GM18873 (cell line): ENCODE measurements at regions not wholly inside any gene's neighbourhood (a gene's known extent, or its start where the extent isn't known, plus 50 kb on each side); places are given as distances from the start of the nearest gene placed in this dataset.
"Not testable (repeated sequence)": the region's sequence is repeated elsewhere in the genome, so short reads cannot be mapped to it uniquely, and the experiment has no call there.

Experiments
- ATAC-seq: cut with Tn5 transposase; IDR thresholded peaks from one replicate; pipeline ENCODE4 v1.9.1; 2021; ENCODE audit warnings: mild to moderate bottlenecking, moderate library complexity, moderate number of reproducible peaks; ENCODE audit not compliant: unreplicated experiment, low FRiP score

DNA sequence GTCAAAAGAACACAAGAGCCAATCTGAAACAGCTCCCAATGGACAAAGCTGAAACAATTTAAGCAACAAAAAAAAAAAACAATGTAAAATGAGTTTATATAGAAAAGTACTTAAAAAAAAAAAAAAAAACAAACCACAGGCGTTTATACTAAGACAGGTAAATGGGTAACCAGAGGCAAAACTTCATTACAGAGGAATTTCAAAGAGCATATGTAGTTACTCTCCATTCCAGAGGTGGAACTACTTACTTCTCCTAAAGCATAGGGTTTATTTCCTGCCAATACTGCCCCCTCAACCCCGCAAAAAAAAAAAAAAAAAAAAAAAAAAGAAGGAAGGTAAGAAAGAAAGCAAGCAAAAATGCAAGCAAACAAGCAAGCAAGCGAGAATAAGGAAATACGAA, 132.9 kb downstream of the LIG4 start:
- ATAC-seq: no peak

DNA sequence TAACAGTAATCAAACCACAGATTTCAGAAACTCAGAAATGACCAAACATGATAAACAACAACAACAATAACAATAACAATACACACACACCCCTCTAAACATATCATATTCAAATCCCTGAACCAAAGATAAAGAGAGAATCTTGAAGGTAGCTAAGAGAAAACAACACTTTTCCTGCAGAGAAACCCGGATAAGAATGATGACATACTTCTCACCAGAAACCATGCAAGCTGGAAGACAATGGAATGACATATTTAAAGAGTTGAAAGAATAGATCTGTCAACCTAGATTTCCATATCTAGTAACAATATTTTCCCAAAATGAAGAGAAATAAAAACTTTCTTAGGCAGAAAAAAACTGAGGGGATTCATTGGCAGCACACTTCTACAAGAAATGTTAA, 138.1 kb downstream of the LIG4 start:
- no peak for ATAC-seq

DNA sequence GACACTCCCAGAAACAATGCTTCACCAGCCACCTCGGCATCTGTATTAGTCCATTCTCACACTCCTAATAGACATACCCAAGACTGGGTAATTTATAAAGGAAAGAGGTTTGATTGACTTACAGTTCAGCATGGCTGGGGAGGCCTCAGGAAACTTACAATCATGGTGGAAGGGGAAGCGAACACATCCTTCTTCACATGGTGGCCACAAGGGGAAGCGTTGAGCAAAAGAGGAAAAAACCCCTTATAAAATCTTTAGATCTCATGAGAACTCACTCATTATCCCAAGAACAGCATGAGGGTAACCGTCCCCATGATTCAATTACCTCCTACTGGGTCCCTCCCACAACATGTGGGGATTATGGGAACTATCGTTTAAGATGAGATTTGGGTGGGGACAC, 140.9 kb downstream of the LIG4 start:
- not testable (repeated sequence) for ATAC-seq

DNA sequence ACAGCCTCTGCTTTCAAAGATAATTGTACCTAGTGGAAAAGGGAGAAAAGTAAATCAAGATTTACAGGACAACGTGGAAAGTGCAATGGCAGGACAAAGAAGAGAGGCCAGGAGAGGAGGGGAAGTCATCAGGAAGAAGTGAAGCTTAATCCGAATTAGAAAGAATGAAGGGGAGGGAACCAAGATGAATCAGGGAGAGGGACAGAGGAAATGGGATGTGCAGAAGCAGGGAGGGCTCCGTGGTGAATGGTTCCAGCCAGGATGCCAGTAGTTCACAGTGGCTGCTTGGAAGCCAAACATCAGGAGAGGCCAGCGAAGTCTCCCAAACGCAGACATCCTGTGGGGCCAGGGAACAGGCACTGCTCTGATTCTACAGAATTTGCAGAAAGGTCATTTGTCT, 144.4 kb downstream of the LIG4 start:
- no peak for ATAC-seq

DNA sequence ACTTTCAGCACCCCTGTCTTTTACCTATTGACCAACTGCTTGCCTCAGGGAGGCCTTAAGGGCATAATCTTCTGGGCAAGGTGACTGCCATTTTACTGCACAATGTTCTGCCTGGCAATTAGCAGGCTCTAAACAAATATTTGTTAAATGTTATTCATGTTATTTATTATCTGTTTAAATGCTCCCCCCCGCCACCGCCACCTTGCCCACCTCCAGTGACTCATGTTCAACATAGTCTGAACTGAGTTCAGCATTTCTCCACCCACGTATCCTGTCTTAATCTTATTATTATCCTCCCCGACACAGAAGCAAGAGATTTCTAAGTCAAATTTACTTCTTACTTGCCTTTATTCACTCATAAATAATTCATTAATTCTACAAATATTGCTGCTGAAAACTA, 144.8 kb downstream of the LIG4 start:
- ATAC-seq: no peak

DNA sequence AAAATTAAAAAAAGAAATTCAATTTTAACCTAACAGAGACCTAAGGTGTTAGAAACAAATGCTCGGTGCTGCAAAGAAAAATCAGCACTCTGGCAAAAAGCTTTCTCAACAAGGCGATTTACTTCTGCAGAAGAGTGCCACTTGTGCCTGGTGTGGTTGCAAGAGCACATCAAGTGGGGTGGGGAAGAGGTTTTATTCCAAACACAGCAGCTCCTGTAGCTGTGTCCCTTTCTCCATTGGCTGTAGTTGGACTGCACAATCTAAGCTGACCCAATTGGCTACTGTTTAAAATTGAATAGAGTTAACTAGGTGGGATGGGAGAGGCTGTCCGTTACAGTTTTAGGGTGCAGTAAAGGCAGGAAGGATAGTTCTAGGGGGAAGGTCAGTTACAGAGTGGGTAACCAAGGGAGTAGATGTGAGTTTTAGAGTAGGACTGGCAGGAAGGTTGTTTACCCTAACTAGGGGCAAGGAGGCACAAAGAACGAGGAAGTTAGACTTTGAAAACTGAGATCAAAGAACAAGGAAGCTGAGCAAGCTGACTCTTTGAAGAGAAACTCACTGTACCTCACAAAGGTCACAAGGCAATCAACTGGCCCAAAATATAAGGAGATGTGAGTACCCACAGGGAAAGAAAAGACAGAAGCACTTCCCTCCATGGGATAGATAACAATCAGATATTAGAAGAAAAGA, 145.7 kb downstream of the LIG4 start:
- no peak for ATAC-seq

DNA sequence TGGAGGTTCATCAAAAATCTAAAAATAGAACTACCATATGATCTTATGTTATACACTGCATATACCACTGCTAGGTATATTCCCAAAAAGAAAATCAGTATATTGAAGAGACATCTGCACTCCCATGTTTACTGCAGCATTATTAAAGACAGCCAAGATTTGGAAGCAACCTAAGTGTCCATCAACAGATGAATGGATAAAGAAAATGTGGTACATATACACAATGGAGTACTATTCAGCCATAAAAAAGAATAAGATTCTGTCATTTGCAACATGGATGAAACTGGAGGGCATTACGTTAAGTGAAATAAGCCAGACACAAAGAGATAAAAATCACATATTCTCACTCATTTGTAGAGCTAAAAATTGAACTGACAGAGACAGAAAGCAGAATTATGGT, 151.0 kb downstream of the LIG4 start:
- not testable (repeated sequence) for ATAC-seq

DNA sequence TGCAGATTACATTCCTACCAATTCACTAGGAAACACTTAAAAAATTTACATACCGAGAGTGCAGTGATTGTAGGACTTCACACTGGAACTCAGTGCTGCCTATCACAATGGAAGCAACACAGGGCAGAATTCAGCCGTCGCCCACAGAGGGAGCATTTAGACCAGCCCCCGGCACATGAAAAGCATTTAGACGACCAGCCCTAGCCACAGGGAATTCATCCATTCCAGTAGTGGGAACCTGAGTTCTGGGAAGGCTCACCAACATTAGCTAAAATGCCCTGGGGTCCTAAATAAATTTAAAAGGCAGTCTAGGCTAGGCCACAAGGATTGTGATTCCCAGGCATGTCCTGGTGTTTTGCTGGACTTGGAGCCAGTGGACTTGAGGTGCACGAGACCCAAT, 155.2 kb downstream of the LIG4 start:
- ATAC-seq: no peak

DNA sequence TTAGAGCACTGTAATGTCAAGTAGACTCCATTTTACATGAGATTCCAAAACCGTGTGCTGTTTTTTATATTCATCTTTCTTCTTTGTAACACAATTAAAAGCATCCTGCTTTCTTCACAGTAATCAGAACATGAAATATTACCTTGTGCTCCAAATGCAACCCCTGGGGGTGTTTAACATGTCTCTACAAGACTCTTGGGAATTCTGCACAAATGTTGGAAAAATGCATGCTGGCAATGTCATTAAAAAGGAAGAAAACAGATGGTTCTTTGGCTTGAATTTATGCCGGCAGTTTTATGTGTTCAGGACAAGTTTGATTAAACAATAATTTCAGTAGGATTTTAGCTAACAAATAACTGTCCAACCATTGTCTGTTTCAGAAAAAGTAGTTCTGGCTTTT, 159.1 kb downstream of the LIG4 start:
- ATAC-seq: no peak

DNA sequence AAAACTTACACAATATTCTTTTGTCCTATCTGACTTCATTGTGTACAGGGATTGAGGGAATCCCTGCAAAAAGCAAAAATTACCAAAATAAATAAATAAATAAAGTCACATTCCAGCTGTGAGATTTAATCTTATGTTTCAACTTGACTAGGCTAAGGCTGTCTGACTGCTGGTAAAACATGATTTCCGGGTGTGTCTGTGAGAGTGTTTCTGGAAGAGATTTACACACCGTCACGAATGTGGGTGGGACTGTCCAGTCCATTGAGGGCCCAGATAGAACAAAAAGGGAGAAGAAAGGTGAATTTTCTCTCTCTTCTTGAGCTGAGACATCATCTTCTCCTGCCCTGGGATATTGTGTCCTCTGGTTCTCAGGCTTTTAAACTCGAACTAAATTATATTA, 166.1 kb downstream of the LIG4 start:
- ATAC-seq: no peak

DNA sequence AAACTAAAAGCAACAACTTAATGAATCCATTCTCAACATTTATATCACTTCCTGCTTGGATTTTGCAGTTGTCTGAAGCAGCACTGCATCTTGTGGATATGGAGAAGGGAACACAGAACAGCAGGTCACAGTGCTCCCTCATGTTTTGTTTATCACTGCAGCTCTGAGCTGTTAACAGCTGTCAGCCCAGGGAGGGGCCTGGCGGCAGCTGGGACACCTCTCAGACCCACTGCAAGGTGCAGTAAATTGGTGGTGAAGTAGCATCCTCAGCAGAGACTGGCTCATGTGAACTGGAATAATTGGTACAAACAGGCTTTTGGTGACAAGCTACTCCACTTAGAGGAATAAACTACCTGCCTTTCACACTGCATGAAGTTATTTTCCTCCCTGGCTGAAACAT, 170.4 kb downstream of the LIG4 start:
- no peak for ATAC-seq

DNA sequence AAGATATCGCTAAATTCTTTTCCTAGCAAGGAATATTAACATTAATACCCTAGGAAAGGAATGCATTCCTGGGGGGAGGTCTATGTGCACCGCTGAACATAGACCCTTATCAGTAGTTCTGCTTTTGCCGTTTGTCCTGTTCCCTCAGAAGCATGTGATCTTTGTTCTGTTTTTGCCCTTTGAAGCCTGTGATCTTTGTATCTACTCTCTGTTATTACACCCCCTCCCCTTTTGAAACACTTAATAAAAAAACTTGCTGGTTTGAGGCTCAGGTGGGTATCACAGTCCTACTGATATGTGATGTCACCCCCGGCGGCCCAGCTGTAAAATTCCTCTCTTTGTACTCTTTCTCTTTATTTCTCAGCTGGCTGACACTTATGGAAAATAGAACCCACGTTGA, 172.5 kb downstream of the LIG4 start:
- not testable (repeated sequence) for ATAC-seq

DNA sequence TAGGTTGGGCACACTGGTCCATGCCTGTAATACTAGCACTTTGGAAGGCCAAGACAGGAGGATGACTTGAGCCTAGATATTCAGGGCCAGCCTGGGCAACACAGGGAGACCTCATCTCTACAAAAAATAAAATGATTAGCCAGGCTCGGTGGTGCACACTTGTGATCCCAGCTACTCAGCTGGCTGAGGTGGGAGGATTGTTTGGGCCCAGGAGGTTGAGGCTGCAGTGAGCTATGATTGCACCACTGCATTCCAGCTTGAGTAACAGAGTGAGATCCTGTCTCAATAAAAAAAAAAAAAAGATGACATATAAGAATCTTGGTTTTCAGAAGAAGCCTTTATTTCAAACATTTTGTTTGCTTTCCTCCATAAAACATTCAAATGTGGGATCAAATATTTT, 178.0 kb downstream of the LIG4 start:
- ATAC-seq: no peak

DNA sequence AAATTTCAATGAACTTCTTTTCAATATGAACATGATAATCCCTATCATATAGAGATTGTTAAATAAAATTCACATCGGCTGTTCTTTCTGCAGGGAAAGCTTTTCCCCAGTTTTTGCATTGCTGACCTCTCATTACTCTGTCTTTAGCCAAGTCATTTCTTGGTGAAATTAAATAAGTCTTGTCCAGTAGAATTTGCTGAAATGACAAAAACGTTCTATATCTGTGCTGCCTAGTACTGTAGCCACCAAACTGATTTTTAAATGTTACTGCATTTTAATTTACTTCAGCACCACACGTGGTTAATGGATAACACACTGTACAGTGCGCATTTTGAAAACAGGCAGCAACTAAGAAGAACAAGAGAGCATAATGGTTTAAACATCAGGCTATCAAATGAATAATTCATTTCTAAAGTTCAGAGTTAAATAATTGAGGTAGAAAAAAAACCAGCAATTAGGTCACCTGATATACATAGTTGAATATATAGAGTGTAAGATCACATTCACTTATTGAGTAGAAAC, 178.9 kb downstream of the LIG4 start:
- ATAC-seq: no peak

DNA sequence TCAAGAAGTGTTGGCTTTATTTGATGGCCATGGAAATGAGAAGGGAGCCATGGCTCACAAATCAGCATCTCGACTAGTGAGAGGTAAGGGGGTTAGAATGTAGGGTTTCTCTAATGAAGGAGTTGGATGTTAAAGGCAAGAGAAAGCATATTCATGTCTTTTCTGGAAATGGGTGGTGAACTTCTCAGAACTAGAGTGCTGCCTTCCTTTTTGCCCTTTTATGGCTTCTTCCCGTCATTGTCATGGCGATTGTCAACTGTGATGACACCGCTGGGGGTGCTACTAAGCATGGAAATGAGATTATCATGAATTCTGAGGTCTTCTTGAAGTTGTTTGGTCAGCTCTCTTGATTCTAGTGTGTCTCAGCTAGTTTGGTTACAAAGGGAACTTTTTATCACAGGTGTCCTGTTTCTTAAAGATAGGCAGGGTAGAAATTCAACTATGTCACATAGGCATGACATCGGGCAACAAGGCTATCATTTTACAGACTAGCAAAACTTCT, 180.4 kb downstream of the LIG4 start:
- ATAC-seq: no peak

DNA sequence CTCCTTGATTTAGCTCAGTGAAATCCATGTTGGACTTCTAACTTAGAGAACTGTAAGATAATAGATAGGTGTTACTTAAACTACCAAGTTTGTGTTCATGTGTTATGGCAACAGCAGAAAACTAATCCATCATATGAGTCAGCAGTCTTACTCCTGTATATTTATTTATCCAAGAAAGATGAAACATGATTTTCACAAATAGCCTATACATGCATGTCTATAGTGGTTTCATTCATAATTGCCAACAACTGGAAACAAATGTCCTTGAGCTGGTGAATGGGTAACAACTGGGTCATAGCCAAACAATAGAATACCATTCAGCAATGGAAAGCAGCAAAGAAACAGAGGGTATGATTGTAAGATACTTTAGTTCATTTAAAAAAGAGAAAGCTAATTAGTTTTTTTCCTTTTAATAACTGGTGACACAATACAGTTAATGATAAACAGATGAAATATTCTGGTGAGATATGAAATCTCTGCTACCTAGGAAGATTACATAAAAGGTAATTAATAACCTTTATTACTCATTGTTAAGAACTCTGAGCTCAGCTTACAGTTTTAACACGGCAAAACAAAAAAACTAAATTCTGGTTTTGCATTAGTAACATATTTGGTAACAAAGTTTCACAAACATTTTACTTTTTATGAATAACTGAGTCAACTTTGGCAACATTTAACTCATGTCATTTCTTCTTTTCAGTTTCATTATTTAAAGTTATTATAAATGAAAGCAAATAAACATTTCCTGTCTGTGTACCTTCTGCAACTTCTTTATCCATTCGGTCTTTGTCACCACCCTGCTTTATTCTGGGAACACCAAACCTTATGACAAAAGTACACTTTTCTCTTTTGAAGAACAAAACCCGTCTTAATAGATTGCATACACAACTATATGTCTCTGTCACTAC, 181.3 kb downstream of the LIG4 start:
- no peak for ATAC-seq

DNA sequence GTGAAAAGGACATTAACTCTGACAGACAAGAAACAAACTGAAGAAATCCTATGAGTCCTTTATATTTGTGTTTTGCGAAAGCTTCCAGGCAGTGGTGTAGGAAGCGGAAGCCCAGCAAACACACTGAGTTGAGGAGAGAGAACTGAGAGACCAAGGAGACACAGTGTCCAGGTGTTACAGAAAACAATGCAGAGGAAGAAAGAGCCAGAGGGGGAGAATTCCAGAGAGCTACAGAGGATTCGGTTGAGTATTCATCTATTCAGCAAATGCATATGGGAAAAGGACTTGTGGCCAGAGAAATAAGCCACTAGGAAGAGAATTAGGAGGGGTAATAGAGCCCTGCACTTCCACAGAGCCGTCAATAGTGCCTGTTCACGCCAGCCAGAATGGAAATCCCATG, 183.5 kb downstream of the LIG4 start:
- ATAC-seq: no peak

DNA sequence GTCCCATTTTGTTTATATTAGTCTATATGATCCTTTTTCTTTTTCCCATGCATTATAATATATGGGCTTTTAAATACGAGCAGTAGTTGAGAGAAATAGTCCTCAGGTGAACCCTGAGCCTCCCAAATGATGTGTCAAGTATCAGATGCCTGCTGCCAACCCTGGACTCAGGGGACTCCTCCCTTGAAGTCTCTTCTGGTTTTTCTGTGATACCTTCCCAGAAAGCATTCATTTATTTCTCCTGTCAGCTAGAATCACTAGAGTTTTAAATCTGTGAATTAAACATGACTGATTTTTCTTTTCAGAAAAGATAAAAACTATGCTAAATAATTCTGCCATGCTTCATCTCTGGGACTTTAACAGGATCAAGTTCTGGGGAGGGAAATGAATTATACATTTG, 184.6 kb downstream of the LIG4 start:
- no peak for ATAC-seq

DNA sequence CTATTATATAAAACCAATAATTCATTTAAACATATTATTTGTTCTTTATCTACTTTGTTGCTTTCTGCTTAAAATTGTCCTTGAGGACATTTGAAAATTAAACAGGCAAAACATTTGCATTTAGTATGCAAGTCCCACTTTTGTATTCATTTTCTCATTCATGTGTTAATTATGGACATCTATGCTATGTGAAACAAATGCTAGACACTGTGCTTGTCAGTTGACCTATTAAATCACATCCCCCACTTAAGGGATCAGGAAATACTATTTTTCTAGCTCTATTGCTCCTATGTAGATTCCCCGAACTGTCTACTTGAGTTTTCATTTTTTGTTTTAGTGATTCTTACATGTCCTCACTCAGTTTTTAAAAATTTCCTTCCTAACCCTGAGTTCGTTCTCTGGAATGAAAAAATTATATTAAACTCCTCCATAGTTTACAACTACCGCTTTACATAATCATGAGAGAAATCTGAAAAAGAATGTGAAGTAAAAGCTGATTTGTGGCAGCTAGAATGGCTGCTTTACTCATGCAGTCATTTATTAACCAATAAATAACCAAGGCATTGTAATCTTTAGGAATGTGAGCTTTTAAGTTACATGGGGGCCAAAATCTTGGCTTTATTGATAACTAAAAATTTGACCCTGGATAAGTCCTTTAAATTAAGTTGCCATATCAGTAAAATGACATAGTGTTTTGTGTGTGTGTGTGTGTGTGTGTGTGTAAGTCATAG, 188.5 kb downstream of the LIG4 start:
- no peak for ATAC-seq

DNA sequence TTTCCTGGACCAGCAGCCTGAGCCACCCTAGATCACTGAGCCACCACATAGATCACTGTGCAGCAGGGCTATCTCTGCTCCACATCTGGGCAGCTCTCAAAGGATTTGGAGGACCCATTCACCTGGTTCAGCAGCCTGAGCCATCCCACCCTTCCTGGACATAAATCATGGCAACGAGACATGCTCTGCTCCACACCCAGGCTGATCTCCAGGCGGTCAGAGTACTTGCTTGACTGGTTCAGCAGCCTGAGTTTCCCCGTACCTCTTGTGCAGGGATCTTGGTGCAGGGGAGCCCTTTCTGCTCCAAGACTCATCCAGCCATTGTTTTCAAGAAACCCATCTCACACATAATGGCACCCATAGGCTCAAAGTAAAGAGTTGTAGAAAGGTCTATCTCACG, 195.3 kb downstream of the LIG4 start:
- ATAC-seq: no peak

DNA sequence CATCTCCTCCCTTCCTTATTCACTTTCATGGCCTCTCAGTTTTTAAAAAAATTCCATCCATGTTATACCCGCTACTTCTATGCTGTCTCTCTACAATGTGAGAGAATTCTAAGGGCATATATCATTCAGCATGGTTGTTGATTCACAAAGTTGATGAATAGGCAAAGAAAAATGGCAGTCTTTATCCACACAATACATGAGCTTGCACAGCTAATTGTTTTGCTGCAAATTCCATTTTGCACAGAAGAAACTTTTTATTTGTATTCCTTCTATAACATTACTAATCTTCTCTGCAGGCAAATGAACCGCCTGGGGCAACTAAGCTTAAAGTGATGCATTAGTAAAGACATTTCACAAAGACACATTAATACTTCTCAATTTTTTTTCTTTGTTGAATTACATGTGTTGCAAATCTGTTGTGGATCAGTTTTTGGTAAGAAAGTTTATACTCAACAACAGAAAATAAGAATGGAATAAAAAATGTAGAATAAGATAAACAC, 196.9 kb downstream of the LIG4 start:
- ATAC-seq: no peak
